IPS DF 6.9 (cell line): ENCODE measurements at regions not wholly inside any gene's neighbourhood (a gene's known extent, or its start where the extent isn't known, plus 50 kb on each side); places are given as distances from the start of the nearest gene placed in this dataset.

ENCODE experiments used
- DNase-seq: peaks from one replicate; pipeline ENCODE4 v3.0.0-alpha.2; 2013; ENCODE audit warnings: low read depth, low spot score
- H3K27ac ChIP-seq: one replicate; pipeline ENCODE4 v1.5.1; 2013; ENCODE audit warnings: low read length, control low read depth
- H3K27me3 ChIP-seq: 2 replicates; pipeline ENCODE4 v1.6.1; 2013; ENCODE audit warnings: mild to moderate bottlenecking, low read length; ENCODE audit not compliant: control insufficient read depth, insufficient read depth
- H3K36me3 ChIP-seq: 2 replicates; pipeline ENCODE4 v1.6.1; 2013; ENCODE audit warnings: low read length; ENCODE audit not compliant: control insufficient read depth, insufficient read depth
- H3K4me1 ChIP-seq: 2 replicates; pipeline ENCODE4 v1.6.1; 2013; ENCODE audit warnings: low read length; ENCODE audit not compliant: control insufficient read depth, insufficient read depth
- H3K4me3 ChIP-seq: 2 replicates; pipeline ENCODE4 v1.5.1; 2013; ENCODE audit warnings: mild to moderate bottlenecking, low read length
- H3K9me3 ChIP-seq: 2 replicates; pipeline ENCODE4 v1.6.1; 2013; ENCODE audit warnings: low read length, inconsistent platforms; ENCODE audit not compliant: control insufficient read depth, insufficient read depth
- WGBS: extraction: QIAGEN DNeasy Blood & Tissue Kit; methylation state at CpG from one replicate; pipeline ENCODE4 v1.1.7; 2013; ENCODE audit warnings: mixed read lengths, missing lambda C conversion rate; ENCODE audit not compliant: insufficient read length, insufficient coverage; 5-methylcytosine and 5-hydroxymethylcytosine counted together

DNA sequence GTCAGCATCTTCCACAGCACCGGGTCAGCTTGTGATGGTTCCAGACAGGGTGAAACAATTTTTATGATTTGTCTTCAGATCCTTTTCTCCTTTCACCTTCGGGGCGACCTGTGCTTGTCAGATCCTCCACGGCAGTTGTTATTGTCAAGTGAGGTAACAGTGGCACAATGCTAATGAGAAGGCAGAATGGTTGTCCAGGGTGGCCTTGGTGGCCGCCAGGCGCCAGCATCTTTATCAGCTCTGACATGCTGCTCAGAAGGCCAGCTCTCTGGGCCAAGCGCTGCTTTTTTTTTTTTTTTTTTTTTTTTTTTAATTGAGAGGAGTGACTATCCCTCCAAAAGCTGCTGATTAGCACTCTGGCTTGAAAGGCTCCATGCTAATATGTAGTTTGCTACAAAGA, 52.3 kb upstream of the MGAT5 start:
- H3K9me3 ChIP-seq, result no peaks in the 10 kb centered on the region
- DNase-seq, result no peak
- H3K27ac ChIP-seq, result no peak overlapping the region
- peaks cover 12% of the 10 kb centered on the region for H3K4me1 ChIP-seq
- WGBS, result no CpG with 5 or more reads among the region's 7 CpGs
- H3K4me3 ChIP-seq, result no peak overlapping the region
- no peaks in the 10 kb centered on the region for H3K27me3 ChIP-seq
- H3K36me3 ChIP-seq, result no peaks in the 10 kb centered on the region

DNA sequence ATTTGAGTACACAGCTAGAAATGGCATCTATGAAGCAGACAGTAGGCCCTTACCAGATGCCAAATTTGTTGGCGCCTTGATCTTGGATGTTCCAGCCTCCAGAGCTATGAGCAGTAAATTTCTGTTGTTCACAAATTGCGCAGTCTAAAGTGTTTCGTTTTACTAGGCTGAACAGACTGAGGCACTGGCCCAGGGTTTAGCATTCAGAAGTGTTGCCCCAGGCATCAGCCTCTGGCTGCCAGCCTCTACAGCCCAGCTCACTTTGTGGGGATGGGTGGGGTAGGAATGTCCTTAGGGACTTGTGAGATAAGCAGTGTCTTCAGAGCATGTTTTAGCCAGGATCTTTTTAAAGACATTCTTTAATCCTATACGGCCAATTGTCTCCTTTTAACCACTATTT, 51.5 kb upstream of the MGAT5 start:
- no CpG with 5 or more reads among the region's 4 CpGs for WGBS

DNA sequence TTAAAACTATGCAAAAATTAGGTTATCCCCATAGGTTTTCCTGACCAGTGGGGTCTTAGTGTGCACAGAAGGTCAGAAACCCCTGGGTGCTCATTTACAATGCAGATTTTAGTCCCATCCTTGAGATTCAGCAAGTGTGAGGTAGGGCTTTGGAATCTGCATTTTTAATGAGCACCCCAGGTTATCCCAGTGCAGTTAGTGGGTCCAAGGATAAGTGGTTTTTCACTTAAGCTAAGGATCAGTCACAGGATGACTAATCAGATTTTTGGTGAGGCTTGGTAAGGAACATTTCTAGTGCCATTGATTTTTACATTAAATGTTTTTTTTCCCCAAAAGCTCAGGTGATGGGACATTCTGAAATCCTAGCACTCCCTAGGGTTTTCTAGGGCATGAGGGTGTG, 50.7 kb upstream of the MGAT5 start:
- peaks cover 14% of the 10 kb centered on the region for H3K4me1 ChIP-seq
- H3K27ac ChIP-seq, result no peak overlapping the region
- H3K36me3 ChIP-seq, result no peaks in the 10 kb centered on the region
- no peak for DNase-seq
- no peak overlapping the region for H3K4me3 ChIP-seq
- H3K9me3 ChIP-seq, result no peaks in the 10 kb centered on the region
- H3K27me3 ChIP-seq, result no peaks in the 10 kb centered on the region

More for the DNA sequence above, 51.5 kb upstream of the MGAT5 start:
- H3K4me3 ChIP-seq, result no peak overlapping the region
- peaks cover 14% of the 10 kb centered on the region for H3K4me1 ChIP-seq
- H3K36me3 ChIP-seq, result no peaks in the 10 kb centered on the region
- DNase-seq, result no peak
- no peak overlapping the region for H3K27ac ChIP-seq
- H3K9me3 ChIP-seq, result no peaks in the 10 kb centered on the region
- no peaks in the 10 kb centered on the region for H3K27me3 ChIP-seq
